Posterior vena cava (tissue), 2 donors: ENCODE measurements at regions not wholly inside any gene's neighbourhood (a gene's known extent, or its start where the extent isn't known, plus 50 kb on each side); places are given as distances from the start of the nearest gene placed in this dataset.

Experiments
- DNase-seq: peaks from one replicate; pipeline ENCODE4 v3.0.0-alpha.2; 2020; ENCODE audit warnings: low spot score
- intact Hi-C, 2 donors: fragments of 100-400 bp; cut with DNase I; formaldehyde crosslinking; loops; one replicate each; pipeline versions ENCODE4 v1.14.1 to v1.14.2; 2022 to 2023
- donor health status: DM: yes; HTN: yes; CAD: no.
- donor health status: DM: yes; HTN: yes; CAD: no.

GRCh38 chr10:111885919-111886318 is 297.6 kb downstream of the GPAM start:
- intact Hi-C loops, result no loop called here
- DNase-seq, result no peak

GRCh38 chr10:111887266-111887665 is 296.3 kb downstream of the GPAM start:
- no peak for DNase-seq
- intact Hi-C loops, result no loop called here

GRCh38 chr10:111890046-111890445 is 293.5 kb downstream of the GPAM start:
- intact Hi-C loops, result no loop called here
- DNase-seq, result no peak

GRCh38 chr10:111916011-111916410 is 267.6 kb downstream of the GPAM start:
- no peak for DNase-seq
- intact Hi-C loops, result no loop called here

DNA sequence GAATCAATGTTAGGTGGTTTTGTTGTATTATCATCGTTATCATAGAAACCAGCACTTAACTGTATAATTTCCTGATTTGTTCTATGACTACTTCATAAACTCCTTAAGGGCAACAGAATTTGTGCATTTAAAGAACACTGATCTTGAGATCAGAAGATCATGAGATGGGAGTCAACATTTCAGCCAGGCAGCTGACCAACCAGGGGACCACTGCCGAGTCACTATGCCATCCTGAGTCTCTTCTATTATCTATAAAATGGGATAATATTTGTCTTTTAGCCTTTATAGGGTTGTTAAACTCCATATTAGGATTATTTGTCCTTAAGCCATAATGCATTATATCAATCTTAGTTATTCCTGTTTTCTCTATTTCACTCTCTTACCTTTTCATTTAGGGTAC is 261.7 kb downstream of the GPAM start:
- DNase-seq, result no peak
- intact Hi-C loops, result no loop called here

DNA sequence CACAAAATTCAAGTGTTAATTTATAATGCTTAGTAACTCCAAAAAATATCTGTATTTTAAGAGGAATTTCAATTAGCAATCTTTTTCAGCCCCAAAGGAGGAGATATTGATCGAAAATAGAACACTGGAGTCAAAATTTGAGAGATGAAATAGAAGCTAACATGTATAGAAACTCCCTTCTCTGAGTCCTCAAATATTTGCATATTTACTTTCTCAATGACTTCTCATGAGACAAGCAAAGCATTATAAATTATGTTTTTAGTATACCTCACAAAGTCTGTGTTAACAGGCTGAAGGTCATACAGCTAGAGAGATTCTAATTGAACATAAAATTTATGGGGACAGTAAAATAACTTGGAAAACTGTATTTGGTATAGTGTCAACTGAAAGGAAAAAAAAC is 260.5 kb downstream of the GPAM start:
- DNase-seq, result no peak
- intact Hi-C loops, result no loop called here

DNA sequence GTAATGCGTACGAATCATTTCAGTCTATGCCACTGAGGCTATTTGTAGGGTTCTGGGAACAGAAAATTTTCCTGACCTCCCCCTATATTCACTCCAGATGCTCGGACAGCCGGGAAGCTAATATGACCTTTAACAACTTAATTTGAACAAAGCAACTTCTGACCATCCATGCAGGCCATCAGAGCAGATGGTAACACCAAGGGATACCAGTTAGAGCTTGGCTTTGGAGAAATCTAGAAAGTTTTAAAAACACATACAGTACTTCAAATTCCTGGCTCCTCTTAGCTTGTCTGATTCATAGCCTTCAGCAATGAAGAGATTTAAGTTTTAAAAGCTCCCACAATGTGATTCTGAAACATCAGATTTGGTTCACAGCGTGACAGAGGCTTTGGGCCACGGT is 257.3 kb downstream of the GPAM start:
- DNase-seq, result no peak
- intact Hi-C loops, result loop anchor here in 1 of 2 donors (5.0 kb wide), 1 partner anchor 1009 kb away; the partner anchor contains the start of genes BBIP1 and SHOC2

GRCh38 chr10:111933937-111934336 is 249.6 kb downstream of the GPAM start:
- DNase-seq, result no peak
- intact Hi-C loops, result no loop called here

DNA sequence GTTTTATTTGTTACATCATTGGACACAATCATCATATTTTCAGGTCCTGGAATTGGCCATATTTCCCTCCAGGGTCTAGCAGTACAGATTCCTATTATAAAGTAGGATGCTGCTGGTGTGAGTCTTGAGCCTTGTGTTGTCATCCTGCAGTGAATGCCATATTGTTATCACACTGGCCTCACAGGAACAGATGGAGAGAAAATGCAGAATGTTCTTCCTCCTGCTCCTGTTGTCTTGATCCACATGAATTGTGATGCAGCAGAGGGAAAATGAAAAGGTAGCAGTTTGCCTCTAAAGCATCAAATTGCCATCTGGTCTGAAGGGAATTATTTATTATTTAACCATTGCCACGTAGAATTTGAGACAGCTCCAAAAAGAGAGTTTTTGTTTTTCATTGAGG is 248.6 kb downstream of the GPAM start:
- intact Hi-C loops, result no loop called here

DNA sequence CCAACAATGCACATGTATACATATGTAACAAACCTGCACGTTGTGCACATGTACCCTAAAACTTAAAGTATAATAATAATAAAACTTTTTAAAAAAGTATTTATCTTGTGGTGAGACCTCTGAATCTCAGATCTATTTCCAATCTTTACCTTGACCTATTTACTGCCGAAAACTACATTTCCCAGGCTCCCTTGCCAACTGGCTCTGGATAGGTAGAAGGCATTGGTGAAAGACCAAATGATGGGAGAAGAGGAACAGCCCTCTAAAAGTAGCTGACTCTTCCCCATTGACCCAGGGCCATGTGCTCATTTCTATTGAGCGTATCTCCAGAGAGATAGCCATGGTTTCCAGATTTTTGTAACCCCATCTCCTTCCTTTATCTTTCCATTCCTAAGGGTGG is 247.4 kb downstream of the GPAM start:
- DNase-seq, result no peak
- intact Hi-C loops, result no loop called here

More for the DNA sequence above, 248.6 kb downstream of the GPAM start:
- no peak for DNase-seq

- intact Hi-C loops, result loop anchor here in 1 of 2 donors (10.0 kb wide), 1 partner anchor 1340 kb away; no protein-coding TSS in a partner anchor
These were observed 239.2 kb downstream of the GPAM start for GRCh38 chr10:111944331-111944730.

GRCh38 chr10:111953949-111954348 is 229.6 kb downstream of the GPAM start:
- no peak for DNase-seq
- intact Hi-C loops, result no loop called here

More at GRCh38 chr10:111944331-111944730, 239.2 kb downstream of the GPAM start:
- DNase-seq, result no peak

- DNase-seq, result no peak
- intact Hi-C loops, result no loop called here
These were observed 229.2 kb downstream of the GPAM start for GRCh38 chr10:111954386-111954785.

DNA sequence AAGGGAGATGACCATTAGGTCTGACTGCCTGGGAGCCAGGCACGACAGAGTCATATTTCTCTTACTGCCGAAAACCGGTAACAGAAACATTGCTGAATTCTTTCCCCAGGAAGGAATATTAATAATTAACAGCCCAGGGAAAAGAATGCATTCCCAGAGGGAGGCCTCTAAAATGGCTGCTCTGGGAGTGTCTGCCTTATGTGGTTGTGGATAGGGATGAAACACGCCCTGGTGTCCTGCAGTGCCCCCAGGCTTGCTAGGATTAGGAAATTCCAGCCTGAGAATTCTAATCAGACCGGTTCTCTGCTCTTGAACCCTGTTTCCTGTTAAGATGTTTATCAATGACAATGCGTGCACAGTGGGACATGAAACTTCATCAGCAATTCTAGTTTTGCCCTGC is 226.7 kb downstream of the GPAM start:
- intact Hi-C loops, result no loop called here
- DNase-seq, result no peak

GRCh38 chr10:111962951-111963350 is 220.6 kb downstream of the GPAM start:
- intact Hi-C loops, result no loop called here
- DNase-seq, result no peak

DNA sequence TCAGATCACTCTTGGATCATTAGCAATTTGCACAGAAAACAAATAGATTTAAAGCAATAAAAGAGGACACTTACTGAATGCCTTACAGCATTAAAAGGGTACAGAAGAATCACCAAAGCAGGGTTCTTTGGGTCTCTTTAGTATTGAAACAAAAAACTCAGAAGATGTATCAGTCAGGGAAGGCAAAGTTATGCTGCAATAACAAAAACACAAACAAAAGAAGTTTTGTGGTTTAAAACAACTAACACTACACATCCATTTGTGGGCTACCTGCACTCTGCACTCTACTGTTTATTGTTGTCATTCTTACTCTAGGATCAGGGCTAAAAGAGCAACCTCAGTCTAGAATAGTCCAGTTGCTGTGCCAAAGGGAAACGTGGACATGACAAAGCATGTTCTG is 216.4 kb downstream of the GPAM start:
- no peak for DNase-seq
- intact Hi-C loops, result no loop called here

GRCh38 chr10:111967547-111967946 is 216.0 kb downstream of the GPAM start:
- intact Hi-C loops, result no loop called here
- no peak for DNase-seq

GRCh38 chr10:111968647-111969046 is 214.9 kb downstream of the GPAM start:
- intact Hi-C loops, result no loop called here
- DNase-seq, result no peak

DNA sequence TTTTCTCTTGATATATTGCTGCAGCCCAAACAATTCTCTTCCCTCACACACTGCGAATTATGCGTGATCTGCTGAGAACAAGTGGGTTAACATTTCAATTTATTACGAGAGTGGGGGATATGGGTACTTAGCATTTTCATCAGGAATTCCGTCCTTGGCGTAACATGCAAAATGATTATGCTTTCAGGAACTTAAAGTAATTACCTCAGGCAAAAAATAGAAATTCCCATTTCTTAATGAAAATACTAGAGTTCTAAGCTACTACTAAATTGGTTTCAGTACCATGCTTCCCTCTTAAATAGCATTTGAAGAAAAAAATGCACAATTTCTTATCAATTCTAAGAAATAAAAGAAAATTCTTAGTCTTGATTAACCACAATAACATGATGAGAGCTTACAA is 213.5 kb downstream of the GPAM start:
- intact Hi-C loops, result no loop called here
- DNase-seq, result no peak

- DNase-seq, result no peak
- intact Hi-C loops, result no loop called here
These were observed 211.5 kb downstream of the GPAM start for GRCh38 chr10:111972109-111972508.

DNA sequence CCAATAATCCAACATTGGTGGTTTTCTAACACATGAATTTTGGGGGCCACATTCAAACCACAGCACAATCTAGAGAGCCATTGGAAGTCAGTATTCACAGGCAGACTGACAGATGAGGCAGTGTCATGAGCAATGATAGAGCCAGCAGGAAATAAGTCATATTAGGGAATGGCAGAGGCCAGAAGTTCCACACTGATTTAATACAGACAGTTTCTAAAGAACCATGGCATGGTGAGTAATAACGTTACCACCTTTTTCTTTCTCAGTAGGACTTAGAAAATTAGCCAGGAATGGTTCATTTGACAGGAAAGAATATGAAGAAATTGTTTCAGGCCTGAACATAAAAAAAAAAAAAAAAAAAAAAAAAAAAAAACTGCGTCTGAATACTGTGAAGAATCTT is 210.3 kb downstream of the GPAM start:
- no peak for DNase-seq
- intact Hi-C loops, result loop anchor here in 1 of 2 donors (1.0 kb wide), 1 partner anchor 19 kb away; no protein-coding TSS in a partner anchor

- intact Hi-C loops, result loop anchor here in 1 of 2 donors (1.0 kb wide), 1 partner anchor 18 kb away; no protein-coding TSS in a partner anchor
- no peak for DNase-seq
These were observed 209.7 kb downstream of the GPAM start for GRCh38 chr10:111973826-111974225.
